HuH-7 (cell line): ENCODE measurements at regions not wholly inside any gene's neighbourhood (a gene's known extent, or its start where the extent isn't known, plus 50 kb on each side); places are given as distances from the start of the nearest gene placed in this dataset.

ENCODE experiments used
- DNase-seq: peaks from one replicate; pipeline ENCODE4 v3.0.0; 2011; ENCODE audit warnings: low spot score

GRCh38 chrX:22325096-22325495, 52.4 kb downstream of the CBLL2 start:
- DNase-seq: no peak

- DNase-seq: no peak
Measured at GRCh38 chrX:22329783-22330182, 57.1 kb downstream of the CBLL2 start.

GRCh38 chrX:22338740-22339139, 66.0 kb downstream of the CBLL2 start:
- DNase-seq: no peak

GRCh38 chrX:22339459-22339858, 66.7 kb downstream of the CBLL2 start:
- DNase-seq: no peak

GRCh38 chrX:22340022-22340616, 67.4 kb downstream of the CBLL2 start:
- DNase-seq: no peak

- DNase-seq: no peak
Measured at GRCh38 chrX:22343192-22343591, 70.5 kb downstream of the CBLL2 start.

GRCh38 chrX:22345884-22346283, 73.2 kb downstream of the CBLL2 start:
- no peak for DNase-seq

- DNase-seq: no peak
Measured at GRCh38 chrX:22347491-22347890, 74.8 kb downstream of the CBLL2 start.

GRCh38 chrX:22349116-22349515, 76.4 kb downstream of the CBLL2 start:
- DNase-seq: no peak

GRCh38 chrX:22351076-22351475, 78.4 kb downstream of the CBLL2 start:
- no peak for DNase-seq

- DNase-seq: no peak
Measured at GRCh38 chrX:22351966-22352365, 79.3 kb downstream of the CBLL2 start.

GRCh38 chrX:22357621-22358020, 84.9 kb downstream of the CBLL2 start:
- no peak for DNase-seq

GRCh38 chrX:22360129-22360528, 87.4 kb downstream of the CBLL2 start:
- DNase-seq: no peak

- no peak for DNase-seq
Measured at GRCh38 chrX:22365460-22365859, 92.7 kb downstream of the CBLL2 start.

GRCh38 chrX:22366166-22366702, 93.5 kb downstream of the CBLL2 start:
- no peak for DNase-seq

- no peak for DNase-seq
Measured at GRCh38 chrX:22366906-22367305, 94.2 kb downstream of the CBLL2 start.

- DNase-seq: no peak
Measured at GRCh38 chrX:22373094-22373493, 100.4 kb downstream of the CBLL2 start.

GRCh38 chrX:22373766-22374165, 101.1 kb downstream of the CBLL2 start:
- no peak for DNase-seq

GRCh38 chrX:22376369-22376768, 103.7 kb downstream of the CBLL2 start:
- no peak for DNase-seq

- no peak for DNase-seq
Measured at GRCh38 chrX:22378296-22378695, 105.6 kb downstream of the CBLL2 start.

- no peak for DNase-seq
Measured at GRCh38 chrX:22383988-22384387, 111.3 kb downstream of the CBLL2 start.

GRCh38 chrX:22389556-22390179, 117.0 kb downstream of the CBLL2 start:
- no peak for DNase-seq

GRCh38 chrX:22392133-22392948, 119.6 kb downstream of the CBLL2 start:
- no peak for DNase-seq
